ENCODE measurements at regions not wholly inside any gene's neighbourhood (a gene's known extent, or its start where the extent isn't known, plus 50 kb on each side); places are given as distances from the start of the nearest gene placed in this dataset.
"Not testable (repeated sequence)": the region's sequence is repeated elsewhere in the genome, so short reads cannot be mapped to it uniquely, and the experiment has no call there.

GRCh38 chr11:57871231-57871630, 109.6 kb downstream of the CTNND1 start:
- DNase-seq (ENCODE audit: extremely low read depth in 1 of 2, low read depth in 1 of 2) = no peak

GRCh38 chr11:57873196-57873911, 111.8 kb downstream of the CTNND1 start:
- DNase-seq (ENCODE audit: extremely low read depth in 1 of 2, low read depth in 1 of 2) = no peak

- no peak for DNase-seq (ENCODE audit: extremely low read depth in 1 of 2, low read depth in 1 of 2)
These were observed 113.4 kb downstream of the CTNND1 start for GRCh38 chr11:57874981-57875380.

GRCh38 chr11:57881647-57882046, 120.0 kb downstream of the CTNND1 start:
- no peak for DNase-seq (ENCODE audit: extremely low read depth in 1 of 2, low read depth in 1 of 2)

GRCh38 chr11:57883630-57884029, 122.0 kb downstream of the CTNND1 start:
- DNase-seq (ENCODE audit: extremely low read depth in 1 of 2, low read depth in 1 of 2) = no peak

- DNase-seq (ENCODE audit: extremely low read depth in 1 of 2, low read depth in 1 of 2) = no peak
These were observed 123.9 kb downstream of the CTNND1 start for GRCh38 chr11:57885298-57886050.

GRCh38 chr11:57888386-57888785, 126.8 kb downstream of the CTNND1 start:
- DNase-seq (ENCODE audit: extremely low read depth in 1 of 2, low read depth in 1 of 2) = no peak

GRCh38 chr11:57890521-57890920, 128.9 kb downstream of the CTNND1 start:
- DNase-seq (ENCODE audit: extremely low read depth in 1 of 2, low read depth in 1 of 2) = no peak

GRCh38 chr11:57893200-57893599, 130.5 kb upstream of the OR9Q1 start:
- not testable (repeated sequence) for DNase-seq (ENCODE audit: extremely low read depth in 1 of 2, low read depth in 1 of 2)

- DNase-seq (ENCODE audit: extremely low read depth in 1 of 2, low read depth in 1 of 2) = no peak
These were observed 127.1 kb upstream of the OR9Q1 start for GRCh38 chr11:57896361-57897145.

GRCh38 chr11:57899378-57899777, 124.3 kb upstream of the OR9Q1 start:
- DNase-seq (ENCODE audit: extremely low read depth in 1 of 2, low read depth in 1 of 2) = no peak

- no peak for DNase-seq (ENCODE audit: extremely low read depth in 1 of 2, low read depth in 1 of 2)
These were observed 123.4 kb upstream of the OR9Q1 start for GRCh38 chr11:57900320-57900719.

- no peak for DNase-seq (ENCODE audit: extremely low read depth in 1 of 2, low read depth in 1 of 2)
These were observed 122.4 kb upstream of the OR9Q1 start for GRCh38 chr11:57901278-57901677.

- no peak for DNase-seq (ENCODE audit: extremely low read depth in 1 of 2, low read depth in 1 of 2)
These were observed 121.9 kb upstream of the OR9Q1 start for GRCh38 chr11:57901756-57902155.

GRCh38 chr11:57903011-57903410, 120.7 kb upstream of the OR9Q1 start:
- DNase-seq (ENCODE audit: extremely low read depth in 1 of 2, low read depth in 1 of 2) = no peak

- DNase-seq (ENCODE audit: extremely low read depth in 1 of 2, low read depth in 1 of 2) = peak; percentile 2 to 39
These were observed 120.1 kb upstream of the OR9Q1 start for GRCh38 chr11:57903441-57904123.

- DNase-seq (ENCODE audit: extremely low read depth in 1 of 2, low read depth in 1 of 2) = no peak
These were observed 119.3 kb upstream of the OR9Q1 start for GRCh38 chr11:57904376-57904775.

GRCh38 chr11:57905439-57905838, 118.2 kb upstream of the OR9Q1 start:
- no peak for DNase-seq (ENCODE audit: extremely low read depth in 1 of 2, low read depth in 1 of 2)

GRCh38 chr11:57908399-57908798, 115.3 kb upstream of the OR9Q1 start:
- not testable (repeated sequence) for DNase-seq (ENCODE audit: extremely low read depth in 1 of 2, low read depth in 1 of 2)

GRCh38 chr11:57911522-57911921, 112.2 kb upstream of the OR9Q1 start:
- not testable (repeated sequence) for DNase-seq (ENCODE audit: extremely low read depth in 1 of 2, low read depth in 1 of 2)
